Cardiac muscle cell (in vitro differentiated cells and primary cell): ENCODE measurements at regions not wholly inside any gene's neighbourhood (a gene's known extent, or its start where the extent isn't known, plus 50 kb on each side); places are given as distances from the start of the nearest gene placed in this dataset.

Source experiments
- DNase-seq, 2 donors: peaks; one replicate each; pipeline versions ENCODE4 v3.0.0 to v3.0.0-alpha.2; 2010 to 2017; ENCODE audit warnings: low read depth in 1 of 2, low spot score in 1 of 2
- H3K27ac ChIP-seq: fragments of 200-600 bp; sonication (generic); 2 replicates; pipeline ENCODE4 v1.5.1; 2016
- H3K27me3 ChIP-seq: fragments of 200-600 bp; sonication (generic); 2 replicates; pipeline ENCODE4 v1.6.0; 2016; ENCODE audit warnings: control low read depth
- H3K36me3 ChIP-seq: fragments of 200-600 bp; sonication (generic); 2 replicates; pipeline ENCODE4 v1.5.1; 2016; ENCODE audit warnings: control low read depth
- H3K4me1 ChIP-seq: fragments of 200-600 bp; sonication (generic); 2 replicates; pipeline ENCODE4 v1.8.1; 2017; ENCODE audit warnings: low read depth, mild to moderate bottlenecking, mixed run types
- H3K4me3 ChIP-seq: fragments of 200-600 bp; sonication (generic); 2 replicates; pipeline ENCODE4 v1.5.1; 2016; ENCODE audit warnings: mild to moderate bottlenecking
- H3K9me3 ChIP-seq: fragments of 200-600 bp; sonication (generic); 2 replicates; pipeline ENCODE4 v1.5.1; 2017; ENCODE audit warnings: low read depth, mild to moderate bottlenecking, control low read depth
- TF ChIP-seq, protein P1 (sequence below): IDR thresholded peaks from 2 replicates; pipeline ENCODE4 v1.5.1; 2012; ENCODE audit warnings: low read depth, mild to moderate bottlenecking, low read length

DNA sequence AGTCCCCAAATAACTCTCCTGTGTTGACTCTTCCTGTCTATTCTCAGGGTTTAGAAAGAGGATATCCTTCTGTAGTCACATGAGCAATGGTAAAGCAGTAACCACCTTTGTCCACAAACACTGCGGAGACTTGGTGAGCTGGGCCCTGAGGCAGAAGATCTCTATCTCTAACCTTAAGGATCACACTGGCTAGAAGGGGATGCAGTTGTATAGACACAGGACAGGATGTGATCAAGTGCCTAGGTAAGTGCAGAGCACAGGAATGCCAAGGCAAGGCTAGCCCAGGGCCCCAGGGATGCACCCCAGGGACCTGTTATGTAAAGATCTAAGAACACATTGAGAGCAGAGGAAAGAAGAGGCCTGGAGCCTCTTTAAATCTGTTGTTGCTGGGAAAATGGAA lies 610.5 kb downstream of the IRX1 start:
- Histone ChIP-seq H3K4me3 (no peak overlapping the region), H3K27ac (no peak overlapping the region), H3K9me3 (no peaks in the 10 kb centered on the region), H3K4me1 (no peaks in the 10 kb centered on the region), H3K27me3 (no peaks in the 10 kb centered on the region), H3K36me3 (no peaks in the 10 kb centered on the region)
- TF ChIP-seq, protein P1, sequence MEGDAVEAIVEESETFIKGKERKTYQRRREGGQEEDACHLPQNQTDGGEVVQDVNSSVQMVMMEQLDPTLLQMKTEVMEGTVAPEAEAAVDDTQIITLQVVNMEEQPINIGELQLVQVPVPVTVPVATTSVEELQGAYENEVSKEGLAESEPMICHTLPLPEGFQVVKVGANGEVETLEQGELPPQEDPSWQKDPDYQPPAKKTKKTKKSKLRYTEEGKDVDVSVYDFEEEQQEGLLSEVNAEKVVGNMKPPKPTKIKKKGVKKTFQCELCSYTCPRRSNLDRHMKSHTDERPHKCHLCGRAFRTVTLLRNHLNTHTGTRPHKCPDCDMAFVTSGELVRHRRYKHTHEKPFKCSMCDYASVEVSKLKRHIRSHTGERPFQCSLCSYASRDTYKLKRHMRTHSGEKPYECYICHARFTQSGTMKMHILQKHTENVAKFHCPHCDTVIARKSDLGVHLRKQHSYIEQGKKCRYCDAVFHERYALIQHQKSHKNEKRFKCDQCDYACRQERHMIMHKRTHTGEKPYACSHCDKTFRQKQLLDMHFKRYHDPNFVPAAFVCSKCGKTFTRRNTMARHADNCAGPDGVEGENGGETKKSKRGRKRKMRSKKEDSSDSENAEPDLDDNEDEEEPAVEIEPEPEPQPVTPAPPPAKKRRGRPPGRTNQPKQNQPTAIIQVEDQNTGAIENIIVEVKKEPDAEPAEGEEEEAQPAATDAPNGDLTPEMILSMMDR = no peak
- DNase-seq = no peak

DNA sequence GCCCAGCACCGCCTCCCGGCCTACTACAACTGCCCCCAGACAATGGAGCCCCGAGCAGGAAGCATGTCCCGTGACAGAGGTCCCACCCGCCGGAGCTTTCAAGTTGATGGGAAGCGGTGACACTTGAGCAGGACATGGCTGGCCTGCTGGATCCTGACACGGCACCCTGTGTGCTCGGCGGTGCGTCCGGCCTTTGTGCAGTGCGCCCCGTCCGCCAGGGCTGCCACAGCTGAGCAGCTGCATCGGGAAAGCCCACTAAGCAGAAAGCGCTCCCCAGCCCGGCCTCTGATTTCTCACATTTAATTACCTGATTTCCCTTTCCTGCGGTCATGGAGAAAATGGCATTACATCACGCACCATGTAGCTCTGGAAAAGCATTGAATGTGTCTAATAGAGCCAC lies 611.9 kb downstream of the IRX1 start:
- Histone ChIP-seq H3K36me3 (no peaks in the 10 kb centered on the region), H3K27me3 (no peaks in the 10 kb centered on the region), H3K9me3 (no peaks in the 10 kb centered on the region), H3K4me1 (no peaks in the 10 kb centered on the region), H3K4me3 (no peak overlapping the region), H3K27ac (no peak overlapping the region)
- TF ChIP-seq, protein P1 = no peak
- DNase-seq = no peak

DNA sequence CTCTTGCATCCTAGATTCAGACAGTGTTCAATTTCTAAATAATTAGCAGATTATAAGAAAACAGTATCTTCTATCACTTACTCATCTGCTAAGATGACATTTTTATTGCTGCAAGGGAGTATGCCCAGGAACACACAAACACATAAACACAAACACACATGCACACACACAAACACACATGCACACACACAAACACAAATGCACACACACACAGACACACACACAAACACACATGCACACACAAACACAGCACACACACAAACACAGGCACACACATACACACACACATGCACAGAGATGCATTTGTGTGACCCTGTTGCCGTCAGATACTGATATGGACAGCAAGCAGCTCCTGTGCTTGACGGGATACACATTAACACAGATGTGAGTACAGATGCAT lies 612.9 kb downstream of the IRX1 start:
- Histone ChIP-seq H3K4me1 (no peaks in the 10 kb centered on the region), H3K27ac (no peak overlapping the region), H3K9me3 (no peaks in the 10 kb centered on the region), H3K4me3 (no peak overlapping the region), H3K27me3 (no peaks in the 10 kb centered on the region), H3K36me3 (no peaks in the 10 kb centered on the region)
- TF ChIP-seq, protein P1 = no peak
- no peak for DNase-seq

DNA sequence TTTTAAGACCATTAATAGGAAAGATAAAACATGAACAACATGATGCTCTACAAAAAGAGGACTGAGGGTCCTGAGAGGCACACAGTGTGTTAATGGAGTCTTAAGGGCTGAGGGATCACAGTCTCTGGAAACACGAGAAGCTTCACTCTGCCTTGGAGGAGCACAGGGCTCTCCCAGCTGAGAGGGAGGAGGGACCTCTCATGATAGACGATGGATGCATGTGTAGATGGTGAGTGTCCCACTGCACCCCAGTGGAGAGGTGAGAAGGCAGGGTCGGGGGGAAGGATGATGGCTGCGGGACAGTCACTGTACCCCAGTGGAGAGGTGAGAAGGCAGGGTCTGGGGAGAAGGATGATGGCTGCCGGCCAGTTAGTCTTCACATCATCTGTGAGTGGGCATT lies 613.4 kb downstream of the IRX1 start:
- no peaks in the 10 kb centered on the region for H3K9me3 ChIP-seq
- TF ChIP-seq, protein P1 = no peak
- no peaks in the 10 kb centered on the region for H3K27me3 ChIP-seq
- H3K36me3 ChIP-seq = no peaks in the 10 kb centered on the region
- no peak for DNase-seq
- H3K4me1 ChIP-seq = no peaks in the 10 kb centered on the region
- no peak overlapping the region for H3K27ac ChIP-seq
- no peak overlapping the region for H3K4me3 ChIP-seq

DNA sequence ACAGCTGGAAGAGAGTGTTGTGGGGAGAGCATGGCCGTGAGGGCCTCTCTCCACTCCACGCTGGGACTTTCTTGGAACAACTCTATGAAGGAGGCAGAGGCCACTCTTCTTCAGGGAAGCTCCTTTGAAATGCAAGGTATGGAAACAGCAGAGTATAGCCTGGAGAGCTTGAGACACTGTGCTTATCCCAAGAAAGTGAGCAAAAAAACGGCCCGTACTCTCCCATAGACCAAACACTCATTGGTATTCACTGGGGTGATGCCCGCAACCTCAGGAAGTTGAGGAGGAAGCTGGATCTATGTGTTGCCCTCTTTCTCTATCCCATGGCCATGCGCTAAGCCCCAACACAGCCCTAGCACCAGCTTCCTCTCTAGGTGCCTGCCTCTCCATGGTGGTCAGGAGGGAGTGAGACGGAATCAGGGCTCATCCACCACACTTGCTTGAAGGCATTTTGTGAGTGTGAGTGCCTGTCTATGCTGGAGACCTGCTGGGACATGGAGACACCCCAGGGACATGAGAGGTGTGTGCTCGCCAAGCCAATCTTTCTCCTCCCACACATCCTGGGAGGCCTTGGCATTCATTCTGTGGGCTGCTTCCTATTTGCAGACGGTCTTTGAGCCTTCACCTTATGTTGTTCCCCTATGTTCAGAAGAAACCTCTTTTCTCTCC lies 616.6 kb downstream of the IRX1 start:
- Histone ChIP-seq H3K4me3 (no peak overlapping the region), H3K27me3 (no peaks in the 10 kb centered on the region), H3K9me3 (no peaks in the 10 kb centered on the region), H3K36me3 (no peaks in the 10 kb centered on the region), H3K27ac (no peak overlapping the region), H3K4me1 (no peaks in the 10 kb centered on the region)
- TF ChIP-seq, protein P1 = no peak
- no peak for DNase-seq
